GM06990 (cell line): ENCODE measurements at regions not wholly inside any gene's neighbourhood (a gene's known extent, or its start where the extent isn't known, plus 50 kb on each side); places are given as distances from the start of the nearest gene placed in this dataset.

Source experiments
- DNase-seq: peaks from one replicate; pipeline ENCODE4 v3.0.0-alpha.2; 2011; ENCODE audit not compliant: insufficient read length; ENCODE audit errors: extremely low read depth
- H3K27me3 ChIP-seq: replicated peaks from 2 replicates; pipeline ENCODE4 v1.6.0; 2011; ENCODE audit warnings: low read length; ENCODE audit not compliant: control insufficient read depth, insufficient read depth
- H3K36me3 ChIP-seq: 2 replicates; pipeline ENCODE4 v1.5.1; 2011; ENCODE audit warnings: low read length; ENCODE audit not compliant: control insufficient read depth, insufficient read depth
- H3K4me3 ChIP-seq: replicated peaks from 2 replicates; pipeline ENCODE4 v1.5.1; 2011; ENCODE audit warnings: low read depth, mild to moderate bottlenecking, control low read depth, low read length
- CTCF ChIP-seq: IDR thresholded peaks from 2 replicates; pipeline ENCODE4 v1.5.1; 2011; ENCODE audit warnings: low read length, control low read depth, mild to moderate bottlenecking, inconsistent platforms; ENCODE audit not compliant: insufficient read depth, poor library complexity, severe bottlenecking

- TF ChIP-seq CTCF, result no peak
- Histone ChIP-seq H3K36me3 (no peaks in the 10 kb centered on the region), H3K4me3 (no peak overlapping the region), H3K27me3 (no peaks in the 10 kb centered on the region; the same call in 1 of the 2 replicates)
- DNase-seq, result no peak
These were observed 207.2 kb upstream of the TPM1 start for GRCh38 chr15:62835351-62835750.

- TF ChIP-seq CTCF, result no peak
- DNase-seq, result no peak
- no peaks in the 10 kb centered on the region for H3K36me3 ChIP-seq
- H3K4me3 ChIP-seq, result no peak overlapping the region
- peaks cover 1% of the 10 kb centered on the region; the same call in 1 of the 2 replicates for H3K27me3 ChIP-seq
These were observed 206.8 kb upstream of the TPM1 start for GRCh38 chr15:62835762-62836161.

- peaks cover 1% of the 10 kb centered on the region; the same call in 1 of the 2 replicates for H3K27me3 ChIP-seq
- no peak overlapping the region for H3K4me3 ChIP-seq
- no peak for TF ChIP-seq CTCF
- H3K36me3 ChIP-seq, result no peaks in the 10 kb centered on the region
- DNase-seq, result no peak
These were observed 201.8 kb upstream of the TPM1 start for GRCh38 chr15:62840526-62841268.

- DNase-seq, result no peak
These were observed 201.3 kb upstream of the TPM1 start for GRCh38 chr15:62841269-62841628.

GRCh38 chr15:62841891-62842559 is 200.5 kb upstream of the TPM1 start:
- Histone ChIP-seq H3K4me3 (no peak overlapping the region), H3K36me3 (no peaks in the 10 kb centered on the region), H3K27me3 (peaks cover 1% of the 10 kb centered on the region; the same call in 1 of the 2 replicates)
- no peak for DNase-seq
- no peak for TF ChIP-seq CTCF

More at GRCh38 chr15:62841269-62841628, 201.3 kb upstream of the TPM1 start:
- H3K4me3 ChIP-seq, result no peak overlapping the region
- TF ChIP-seq CTCF, result no peak
- peaks cover 1% of the 10 kb centered on the region; the same call in 1 of the 2 replicates for H3K27me3 ChIP-seq
- H3K36me3 ChIP-seq, result no peaks in the 10 kb centered on the region
